ENCODE measurements at regions not wholly inside any gene's neighbourhood (a gene's known extent, or its start where the extent isn't known, plus 50 kb on each side); places are given as distances from the start of the nearest gene placed in this dataset.

DNA sequence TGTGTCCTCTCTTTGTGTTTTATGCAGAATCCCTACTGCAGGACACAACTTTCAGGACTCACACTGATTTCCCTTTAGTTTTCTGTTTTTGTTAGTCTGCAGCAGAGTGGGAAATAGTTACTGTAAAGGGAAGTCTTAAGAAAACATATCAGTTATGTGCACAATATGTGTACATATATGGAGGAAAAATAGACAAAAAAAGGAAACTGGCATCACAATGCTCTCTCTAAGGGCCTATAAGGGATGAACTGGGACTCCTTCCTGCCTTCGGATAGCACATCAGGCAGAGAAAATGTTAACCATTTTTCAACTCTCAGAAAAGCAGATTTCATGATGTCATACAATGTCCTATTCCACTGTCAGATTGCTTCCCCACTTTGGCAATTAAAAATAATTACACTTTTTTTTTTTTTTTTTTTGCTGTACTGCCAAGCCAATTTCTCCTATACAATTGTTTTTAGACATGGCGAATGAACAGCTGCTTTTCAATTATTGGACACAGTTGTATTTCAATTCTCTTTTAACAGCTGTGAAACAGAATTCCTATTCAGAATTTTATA, 112.5 kb upstream of the KCNJ16 start:
- TF ChIP-seq, protein P1, sequence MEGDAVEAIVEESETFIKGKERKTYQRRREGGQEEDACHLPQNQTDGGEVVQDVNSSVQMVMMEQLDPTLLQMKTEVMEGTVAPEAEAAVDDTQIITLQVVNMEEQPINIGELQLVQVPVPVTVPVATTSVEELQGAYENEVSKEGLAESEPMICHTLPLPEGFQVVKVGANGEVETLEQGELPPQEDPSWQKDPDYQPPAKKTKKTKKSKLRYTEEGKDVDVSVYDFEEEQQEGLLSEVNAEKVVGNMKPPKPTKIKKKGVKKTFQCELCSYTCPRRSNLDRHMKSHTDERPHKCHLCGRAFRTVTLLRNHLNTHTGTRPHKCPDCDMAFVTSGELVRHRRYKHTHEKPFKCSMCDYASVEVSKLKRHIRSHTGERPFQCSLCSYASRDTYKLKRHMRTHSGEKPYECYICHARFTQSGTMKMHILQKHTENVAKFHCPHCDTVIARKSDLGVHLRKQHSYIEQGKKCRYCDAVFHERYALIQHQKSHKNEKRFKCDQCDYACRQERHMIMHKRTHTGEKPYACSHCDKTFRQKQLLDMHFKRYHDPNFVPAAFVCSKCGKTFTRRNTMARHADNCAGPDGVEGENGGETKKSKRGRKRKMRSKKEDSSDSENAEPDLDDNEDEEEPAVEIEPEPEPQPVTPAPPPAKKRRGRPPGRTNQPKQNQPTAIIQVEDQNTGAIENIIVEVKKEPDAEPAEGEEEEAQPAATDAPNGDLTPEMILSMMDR (IDR thresholded peaks at IDR 0.05): no peak
- no peak for TF ChIP-seq POLR2A (IDR thresholded peaks at IDR 0.05)

Data from adrenal gland (tissue), 5 donors.